Right lobe of liver (tissue), 4 donors: ENCODE measurements at regions not wholly inside any gene's neighbourhood (a gene's known extent, or its start where the extent isn't known, plus 50 kb on each side); places are given as distances from the start of the nearest gene placed in this dataset.

Experiments
- CTCF ChIP-seq, 4 donors: fragments of 200-600 bp in 3 of 4; fragments of 450-650 bp in 1 of 4; IDR thresholded peaks; one replicate each; pipeline versions ENCODE4 v1.5.1 to v1.8.0; 2016 to 2022; ENCODE audit warnings: antibody characterized with exemption in 4 of 4, mild to moderate bottlenecking in 2 of 4
- POLR2A ChIP-seq: fragments of 450-650 bp; IDR thresholded peaks from one replicate; pipeline ENCODE4 v1.6.1; 2017; ENCODE audit warnings: antibody characterized with exemption, mild to moderate bottlenecking
- donor health status: DM: no; HTN: no; CAD: no.
- donor health status: DM: no; HTN: no; CAD: no.
- donor health status: DM: no; HTN: yes; CAD: no.

DNA sequence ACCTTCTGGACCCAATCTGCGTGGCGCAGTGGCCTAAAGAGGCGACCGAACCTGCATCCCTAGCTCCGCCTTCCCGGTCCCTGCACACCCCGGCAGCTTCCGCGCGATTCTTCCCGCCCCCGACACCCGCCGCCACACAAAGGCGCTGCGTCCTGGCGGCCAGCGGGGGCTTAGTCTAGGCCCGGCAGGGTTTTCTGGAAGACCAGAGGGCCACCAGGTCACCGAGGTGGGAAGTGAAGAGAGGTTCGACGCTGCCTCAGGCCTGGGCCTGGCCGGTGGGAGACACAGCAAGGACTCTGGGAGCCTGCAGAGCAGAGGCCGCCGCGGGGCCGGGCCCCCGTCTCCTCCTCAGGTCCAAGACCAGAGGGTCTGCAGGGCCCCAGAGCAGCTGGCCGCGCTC is 154.9 kb downstream of the OR2B2 start:
- TF ChIP-seq CTCF (IDR thresholded peaks at IDR 0.05): no peak
- no peak for TF ChIP-seq POLR2A
